ENCODE measurements at regions not wholly inside any gene's neighbourhood (a gene's known extent, or its start where the extent isn't known, plus 50 kb on each side); places are given as distances from the start of the nearest gene placed in this dataset.

DNA sequence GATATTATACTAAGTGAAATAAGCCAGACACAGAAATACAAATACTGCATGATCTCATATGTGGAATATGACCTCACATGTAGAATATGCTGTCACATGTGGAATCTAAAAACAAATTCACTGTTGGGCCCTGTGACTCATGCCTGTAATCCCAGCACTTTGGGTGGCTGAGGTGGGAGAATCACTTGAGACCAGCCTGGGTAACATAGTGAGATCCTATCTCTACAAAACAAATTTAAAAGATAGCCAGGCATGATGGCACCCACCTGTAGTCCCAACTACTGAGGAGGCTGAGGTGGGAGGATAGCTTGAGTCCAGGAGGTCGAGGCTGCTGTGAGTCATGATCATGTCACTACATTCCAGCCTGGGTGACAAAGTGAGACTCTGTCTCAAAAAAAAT lies 160.3 kb downstream of the PTEN start:
- no peak for DNase-seq (ENCODE audit: low read depth, low spot score)

DNA sequence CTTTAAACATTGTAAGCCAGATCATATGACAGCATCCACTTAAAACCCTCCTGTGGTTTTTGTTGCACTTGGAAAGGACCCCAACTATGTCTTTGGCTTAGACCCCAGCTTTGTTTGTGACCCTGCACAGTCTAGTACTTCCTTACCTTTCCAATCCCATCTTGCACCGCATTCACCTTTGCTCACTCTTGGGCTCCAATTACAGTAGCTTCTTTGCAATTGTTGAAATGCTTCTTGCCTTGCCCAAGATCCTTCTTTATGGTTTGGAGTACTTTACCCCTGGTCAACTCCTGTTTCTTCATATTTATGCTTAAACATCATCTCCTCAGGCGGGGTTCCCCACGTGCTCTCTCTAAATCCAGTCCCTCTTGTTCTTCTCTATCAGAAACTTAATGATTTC lies 162.6 kb downstream of the PTEN start:
- no peak for DNase-seq (ENCODE audit: low read depth, low spot score)

DNA sequence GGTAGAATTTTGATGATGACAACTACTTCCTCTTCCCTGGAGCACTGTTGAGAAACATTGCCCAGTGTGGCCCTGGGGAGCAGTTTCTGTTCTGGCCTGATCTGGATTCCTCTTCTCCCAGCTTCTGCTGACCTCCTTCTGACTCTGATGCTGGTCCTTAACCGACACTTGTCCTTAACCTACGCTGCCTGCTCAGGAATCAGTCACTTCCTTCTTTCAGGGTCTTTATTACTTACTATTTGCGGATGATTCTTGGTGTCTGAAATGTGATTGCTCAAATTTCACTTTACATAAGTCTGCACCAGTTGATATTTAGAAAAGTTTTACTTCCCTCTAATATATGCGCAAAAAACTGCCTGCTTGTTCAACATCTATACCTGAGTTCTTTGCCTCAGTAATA lies 164.1 kb downstream of the PTEN start:
- no peak for DNase-seq (ENCODE audit: low read depth, low spot score)

DNA sequence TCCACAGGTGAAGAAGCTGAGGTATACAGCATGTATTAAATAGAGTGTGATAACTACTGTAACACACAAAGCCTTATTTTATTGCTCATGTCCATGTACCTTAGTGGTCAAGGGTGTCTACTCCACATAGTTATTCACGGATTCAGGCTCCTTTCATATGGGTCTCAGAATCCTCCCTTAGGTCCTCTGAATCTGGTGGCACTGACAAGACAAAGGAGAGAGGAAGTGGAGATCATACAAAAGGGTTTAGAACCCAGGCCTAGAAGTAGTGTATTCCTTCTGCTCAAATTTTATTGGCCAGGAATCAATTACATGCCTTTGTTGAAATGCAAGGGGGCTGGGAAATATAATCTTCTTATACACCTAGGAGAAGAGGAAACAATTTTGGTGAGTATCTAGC lies 164.6 kb downstream of the PTEN start:
- DNase-seq (ENCODE audit: low read depth, low spot score), result no peak

DNA sequence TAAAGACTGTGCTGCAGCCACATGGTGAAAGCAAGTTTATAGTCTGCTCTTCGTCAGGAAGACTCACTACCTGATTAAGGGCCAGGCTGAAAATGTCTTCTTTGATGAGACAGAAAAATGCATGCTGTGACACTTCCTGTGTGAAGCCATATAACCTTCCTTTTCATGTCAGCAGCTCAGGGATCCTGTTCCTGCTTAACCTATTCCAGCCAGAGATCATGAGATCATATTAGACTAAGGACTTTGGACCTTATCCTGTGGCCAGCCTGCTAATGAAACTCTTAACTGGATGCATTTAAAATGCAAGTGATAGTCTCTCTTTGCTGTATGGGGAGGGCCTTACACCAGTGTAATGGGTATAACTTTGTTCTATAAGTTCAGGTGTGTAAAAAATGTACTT lies 165.2 kb downstream of the PTEN start:
- no peak for DNase-seq (ENCODE audit: low read depth, low spot score)

DNA sequence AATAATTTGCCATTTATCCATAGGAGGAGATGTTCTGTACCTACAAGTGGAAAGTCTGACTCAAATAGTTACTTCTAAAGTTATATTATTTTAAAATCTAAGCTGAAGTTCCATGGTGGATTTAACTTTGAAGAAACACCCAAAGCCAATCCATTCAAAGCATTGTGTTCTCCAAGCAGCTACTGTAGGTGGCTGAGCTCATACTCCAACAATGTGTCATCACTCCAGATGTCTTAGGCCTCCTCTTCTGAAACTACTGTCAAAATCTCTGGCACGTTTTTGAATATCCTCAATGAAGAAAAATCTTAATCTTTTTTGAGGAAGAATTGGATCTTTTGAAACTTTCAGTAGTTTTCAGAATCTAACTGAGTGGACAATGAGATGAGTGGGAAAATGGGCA lies 169.1 kb downstream of the PTEN start:
- DNase-seq (ENCODE audit: low read depth, low spot score), result no peak

DNA sequence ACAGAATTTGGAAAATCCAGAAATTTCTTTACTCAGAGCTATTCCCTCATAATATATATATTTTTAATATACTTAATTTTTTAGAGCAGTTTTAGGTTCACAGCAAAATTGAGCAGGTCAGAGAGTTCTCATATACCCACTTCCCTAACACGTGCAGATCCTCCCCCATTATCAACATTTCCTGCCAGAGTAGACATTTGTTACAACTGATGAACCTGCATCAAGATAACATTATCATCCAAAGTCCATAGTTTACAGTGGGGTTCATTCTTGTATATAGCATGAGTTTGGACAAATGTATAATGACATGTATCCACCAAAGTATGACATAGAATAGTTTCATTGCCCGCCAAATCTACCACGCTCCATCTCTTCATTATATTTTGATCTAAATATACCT lies 170.0 kb downstream of the PTEN start:
- DNase-seq (ENCODE audit: low read depth, low spot score), result no peak

DNA sequence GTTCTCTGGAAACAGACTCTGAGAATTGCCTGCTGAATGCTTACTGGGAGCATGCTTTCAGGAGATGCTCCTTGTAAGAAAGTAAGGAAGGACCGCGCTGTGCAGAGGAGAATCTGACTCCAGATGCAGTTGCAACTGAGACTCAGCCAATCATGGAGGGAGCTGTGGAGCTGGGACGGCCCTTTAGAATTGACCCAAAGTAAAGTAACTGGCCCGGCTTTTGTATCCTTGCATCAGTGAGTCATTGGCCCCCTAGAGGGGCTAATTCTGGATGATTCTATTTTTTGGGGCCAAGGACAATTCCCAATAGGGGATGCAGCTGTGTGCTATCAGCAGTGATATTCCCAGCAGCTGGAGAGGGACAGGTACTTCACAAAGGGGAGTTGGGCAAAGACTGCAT lies 170.4 kb downstream of the PTEN start:
- DNase-seq (ENCODE audit: low read depth, low spot score), result no peak

DNA sequence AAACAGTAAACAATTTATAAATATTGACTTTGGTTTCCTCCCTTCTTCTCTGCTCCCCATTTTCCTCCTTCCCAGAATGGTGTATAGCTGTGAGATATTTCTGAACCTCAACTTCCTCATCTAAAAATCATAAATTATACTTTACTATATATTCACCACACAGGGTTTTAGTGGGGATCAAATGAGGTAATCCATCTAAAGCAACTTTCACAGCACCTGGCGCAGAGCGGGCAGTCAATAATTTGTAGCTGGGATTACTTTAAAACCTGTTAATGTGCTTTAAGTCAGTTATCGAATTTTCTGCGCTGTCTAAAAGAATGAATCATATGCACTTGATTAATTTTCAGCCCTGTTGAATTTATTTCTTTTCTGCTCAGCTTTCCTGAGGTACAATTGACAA lies 172.7 kb downstream of the PTEN start:
- no peak for DNase-seq (ENCODE audit: low read depth, low spot score)

DNA sequence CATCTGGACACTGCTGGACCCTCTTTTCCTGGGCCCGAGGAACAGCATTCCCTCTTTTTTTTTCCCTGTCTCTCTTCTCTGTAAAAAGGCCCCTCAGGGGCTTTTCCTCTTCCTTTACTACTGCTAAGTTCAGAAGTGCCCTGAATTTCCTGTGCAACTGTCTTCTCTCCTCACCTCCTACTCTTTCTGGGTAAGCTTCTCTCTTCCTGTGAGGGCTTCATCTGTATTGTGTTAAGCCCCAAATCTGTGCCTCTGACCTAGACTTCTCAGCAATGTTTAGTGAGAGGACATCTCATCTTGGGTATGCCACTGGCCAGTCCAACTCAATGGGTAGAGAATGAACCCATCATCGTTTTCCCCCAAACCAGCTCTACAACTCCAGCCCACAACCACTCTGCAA lies 174.2 kb downstream of the PTEN start:
- DNase-seq (ENCODE audit: low read depth, low spot score), result no peak

DNA sequence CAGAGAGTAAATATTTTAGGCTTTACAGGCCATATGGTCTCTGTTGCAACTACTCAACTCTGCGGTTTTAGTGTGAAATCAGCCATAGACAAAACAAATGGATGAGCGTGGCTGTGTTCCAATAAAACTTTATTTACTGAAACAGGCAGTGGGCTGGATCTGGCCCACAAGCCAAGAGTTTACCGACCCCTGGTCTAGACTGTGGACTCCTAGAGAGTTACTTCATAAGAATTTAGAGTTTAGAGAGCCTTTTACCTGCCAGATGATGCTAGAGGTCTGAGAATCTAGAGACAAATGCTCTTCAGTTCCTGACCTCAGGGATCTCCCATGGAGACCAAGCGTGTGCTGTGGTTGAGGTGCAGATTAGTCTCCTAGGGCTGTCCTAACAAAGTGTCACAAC lies 174.8 kb downstream of the PTEN start:
- peak; percentile 59 for DNase-seq (ENCODE audit: low read depth, low spot score)

DNA sequence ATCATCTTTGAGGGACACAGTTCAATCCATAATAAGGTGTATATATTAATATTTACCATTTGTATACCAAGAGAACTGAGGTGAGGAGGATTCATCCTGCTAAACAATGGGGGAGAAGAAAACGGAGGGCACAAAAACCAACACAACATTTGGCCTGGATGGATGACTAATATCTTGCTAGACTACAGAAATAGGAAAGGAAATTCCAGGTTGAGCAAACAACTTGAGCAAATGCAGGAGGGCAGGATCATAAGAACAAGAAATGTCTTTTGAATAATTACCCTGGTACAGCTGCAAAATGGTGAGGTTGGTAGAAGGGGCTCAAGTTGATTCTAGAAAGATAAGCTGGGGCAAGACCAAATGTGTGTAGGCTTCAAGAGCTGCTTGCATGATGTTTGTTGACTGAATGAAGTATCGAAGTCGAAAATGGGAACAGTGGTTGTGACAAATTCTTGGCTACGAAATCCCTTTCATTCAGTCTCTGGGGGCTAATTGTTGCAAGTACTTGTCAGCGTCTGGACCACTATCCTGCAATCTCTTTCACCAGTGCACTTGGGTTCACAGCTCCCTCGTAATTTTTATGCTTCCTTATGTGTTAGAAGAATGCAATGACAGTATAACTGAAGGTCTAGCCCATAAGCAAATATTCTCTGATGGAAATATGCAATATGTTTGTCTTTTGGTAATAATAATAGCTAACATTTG lies 176.2 kb downstream of the PTEN start:
- DNase-seq (ENCODE audit: low read depth, low spot score), result no peak

DNA sequence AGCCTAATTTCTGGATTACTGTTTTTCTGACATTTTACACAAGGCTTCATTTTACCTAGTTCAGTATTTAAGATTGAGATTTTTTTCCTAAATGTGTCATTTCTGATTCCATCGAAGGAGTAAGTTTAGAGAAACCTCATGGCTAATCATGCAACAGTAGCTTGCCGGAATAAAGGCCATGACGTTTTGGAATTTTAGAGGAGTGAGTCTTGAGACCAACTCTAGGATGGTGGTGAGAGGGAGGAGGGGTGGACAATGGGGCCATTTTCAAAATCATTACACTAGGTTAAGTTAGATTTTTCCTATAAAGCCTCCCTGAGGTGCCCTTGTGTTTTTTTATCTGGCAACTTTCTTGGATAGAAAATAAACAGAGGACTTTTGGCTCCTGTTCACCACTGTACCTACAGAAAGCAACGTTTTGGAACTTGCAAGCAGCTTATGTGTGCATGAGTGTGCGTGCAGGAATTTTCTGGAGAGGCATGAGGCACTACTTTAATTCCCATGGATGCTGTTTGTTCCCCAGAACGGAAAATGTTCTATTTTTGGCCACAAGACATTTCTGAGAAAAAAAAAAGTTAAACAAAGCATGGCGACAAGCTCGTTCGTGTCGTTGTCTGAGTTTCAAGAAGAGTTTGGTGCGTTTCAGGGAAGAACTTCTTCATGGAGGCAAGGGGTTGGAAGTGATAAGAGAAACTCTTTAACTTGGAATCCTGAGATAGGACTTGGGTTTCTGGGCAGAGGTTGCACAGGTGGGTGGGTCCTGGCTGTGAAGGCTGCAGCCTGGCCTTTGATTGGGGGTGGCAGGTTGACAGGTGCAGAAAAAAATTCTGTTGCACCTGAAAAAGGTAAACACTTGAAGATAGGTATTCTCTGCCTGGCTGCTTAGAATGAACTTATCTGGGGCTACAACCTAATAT lies 178.1 kb downstream of the PTEN start:
- DNase-seq (ENCODE audit: low read depth, low spot score), result no peak

DNA sequence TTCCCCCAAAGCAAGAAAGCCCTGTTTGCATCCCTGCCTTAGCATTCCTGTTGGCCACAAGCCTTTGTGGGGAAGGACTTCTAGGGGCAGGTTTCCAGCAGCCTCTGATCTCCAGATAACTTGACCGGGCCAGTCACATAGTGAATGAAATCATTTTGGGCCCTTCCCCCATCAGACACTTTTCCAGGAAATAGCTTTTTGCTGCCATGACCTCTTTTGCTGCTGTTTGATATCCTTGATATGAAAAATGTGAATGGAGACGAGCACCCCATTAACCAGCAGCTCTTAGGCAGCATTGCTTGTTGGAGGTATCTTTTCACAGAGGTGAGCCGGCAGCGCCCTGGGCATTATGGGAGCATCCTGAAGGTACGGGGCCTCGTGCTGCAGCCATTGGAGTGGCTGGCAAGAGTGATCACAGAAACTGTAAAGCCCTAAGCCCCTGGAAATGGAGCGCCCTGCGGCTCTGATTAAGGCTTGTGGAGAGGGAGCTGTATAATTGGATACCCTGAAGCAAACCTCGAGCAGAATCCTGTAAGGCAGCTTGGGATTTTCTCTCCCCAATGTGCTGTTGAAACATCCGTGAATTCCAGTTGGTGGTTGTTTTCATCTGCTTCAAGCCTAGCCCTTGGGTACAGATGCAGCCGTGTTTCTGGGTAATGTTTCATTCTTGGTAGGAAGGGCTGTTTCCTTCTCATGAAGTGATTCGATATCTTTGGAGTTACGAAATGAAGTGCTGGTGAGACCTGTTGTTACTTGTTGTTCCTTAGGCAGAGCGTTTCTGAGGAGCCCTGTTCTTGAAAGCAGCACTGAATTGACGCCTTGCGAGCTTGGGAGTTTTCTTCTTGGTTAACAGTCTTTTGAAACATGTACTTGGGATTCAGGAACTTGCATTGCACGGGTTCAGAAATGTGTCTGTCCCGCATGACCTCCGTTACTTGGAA lies 179.0 kb downstream of the PTEN start:
- DNase-seq (ENCODE audit: low read depth, low spot score), result no peak

DNA sequence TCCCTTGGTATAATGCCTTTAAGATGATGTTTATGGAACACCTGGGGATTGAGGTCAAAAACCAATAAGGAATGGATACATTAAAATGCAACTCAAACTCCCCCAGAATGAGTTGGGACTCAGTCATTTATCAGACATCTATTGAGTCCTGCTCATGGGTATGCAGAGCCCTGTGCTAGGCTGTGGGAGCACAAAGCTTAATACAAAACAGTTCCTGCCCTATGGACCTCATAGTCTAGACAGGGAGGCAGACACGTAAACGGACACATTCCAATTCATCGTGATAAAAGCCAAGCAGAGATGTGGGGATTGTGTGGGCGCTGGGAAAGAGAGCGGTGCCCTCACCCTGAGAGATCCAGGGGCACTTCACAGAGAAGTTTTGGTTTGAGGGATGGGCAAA lies 181.7 kb downstream of the PTEN start:
- DNase-seq (ENCODE audit: low read depth, low spot score), result no peak

DNA sequence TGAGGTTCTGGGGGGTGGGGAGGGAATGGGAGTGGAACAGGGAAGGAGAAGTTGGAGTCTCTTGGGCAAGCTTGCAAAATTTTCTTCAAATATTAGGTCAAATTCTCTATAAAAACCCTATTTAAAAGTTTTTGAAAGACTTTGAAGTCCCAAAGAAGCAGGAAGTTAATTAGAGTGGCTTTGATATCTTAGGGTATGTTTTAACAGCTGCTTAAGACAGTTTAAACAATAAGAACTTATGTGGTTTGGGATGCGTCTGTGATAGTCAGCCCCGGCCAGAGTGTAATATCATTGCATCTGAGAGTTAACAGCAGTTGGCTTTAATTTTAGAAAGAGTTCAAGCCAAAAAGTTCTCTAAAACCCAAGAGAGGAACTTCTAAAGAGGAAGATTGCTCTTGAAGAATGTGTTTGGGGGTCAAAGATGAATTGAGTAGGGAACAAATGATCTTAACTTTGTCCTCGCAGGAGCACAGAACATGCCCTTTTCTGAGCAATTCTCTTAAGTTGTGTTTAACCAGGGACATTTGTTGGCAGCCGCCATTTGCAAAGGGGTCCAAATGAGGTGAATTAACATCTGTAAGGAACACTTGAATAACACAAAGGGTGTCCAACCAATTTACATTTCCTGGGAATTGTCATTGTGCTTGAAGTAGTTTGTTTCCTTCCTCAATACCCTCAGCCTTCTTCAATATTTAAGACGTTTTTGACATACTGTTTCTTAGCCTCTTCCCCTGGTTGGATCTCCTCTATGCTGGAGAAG lies 182.4 kb downstream of the PTEN start:
- DNase-seq (ENCODE audit: low read depth, low spot score), result no peak

DNA sequence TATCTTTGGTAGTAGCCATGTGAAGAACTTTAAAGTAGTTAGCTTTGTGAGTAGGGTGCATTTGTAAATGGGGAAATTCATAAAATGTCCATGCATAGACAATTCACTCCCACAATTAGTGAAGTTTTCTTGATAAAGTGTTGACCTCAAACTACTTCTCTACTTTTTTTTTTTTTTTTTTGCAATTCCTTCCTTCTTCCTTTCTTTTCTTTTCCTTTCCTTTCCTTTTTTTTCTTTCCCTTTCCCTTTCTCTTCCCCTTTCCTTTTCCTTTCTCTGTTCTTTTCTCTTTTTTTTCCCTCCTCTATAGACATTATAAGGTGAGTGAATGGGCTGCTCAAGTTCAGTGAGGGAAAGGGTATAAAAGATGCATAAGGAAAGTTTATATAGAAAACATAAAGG lies 184.2 kb downstream of the PTEN start:
- no peak for DNase-seq (ENCODE audit: low read depth, low spot score)

DNA sequence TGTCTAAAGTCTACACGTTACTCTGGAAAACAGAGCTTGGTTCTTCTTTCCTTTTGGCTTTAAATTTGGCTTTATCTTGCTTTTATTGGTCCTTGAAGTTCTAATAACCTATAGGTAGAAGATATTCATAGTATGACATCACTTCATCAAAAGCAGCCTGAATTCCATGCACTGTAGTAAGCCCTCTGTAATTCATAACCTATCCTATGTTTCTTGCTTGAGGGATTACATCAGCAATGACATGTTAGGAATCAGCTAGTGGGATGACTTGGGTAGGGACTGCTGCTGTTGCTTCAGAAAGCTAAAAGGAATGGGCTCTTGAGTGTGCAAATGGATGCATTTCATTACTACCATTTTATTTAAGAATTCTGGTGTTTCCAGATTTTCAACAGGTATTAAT lies 184.9 kb downstream of the PTEN start:
- DNase-seq (ENCODE audit: low read depth, low spot score), result no peak

DNA sequence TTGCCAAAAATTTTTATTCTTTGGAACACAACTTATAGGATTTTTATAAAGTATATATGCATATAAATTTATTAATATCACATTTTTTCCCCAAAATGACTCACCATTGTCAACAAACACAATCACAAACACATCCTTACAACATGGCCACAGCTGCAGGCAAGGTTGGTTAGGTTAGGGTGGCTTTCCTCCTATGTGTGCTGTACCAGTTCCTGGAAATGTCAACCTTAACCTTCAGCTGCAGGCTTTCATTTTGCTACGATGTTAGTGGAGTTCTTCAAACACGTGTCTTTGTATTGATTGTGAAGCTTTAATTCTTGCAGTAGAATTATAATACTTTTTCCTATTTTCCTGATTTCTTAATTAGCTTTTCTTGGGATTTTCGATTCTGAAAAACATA lies 185.8 kb downstream of the PTEN start:
- DNase-seq (ENCODE audit: low read depth, low spot score), result no peak

DNA sequence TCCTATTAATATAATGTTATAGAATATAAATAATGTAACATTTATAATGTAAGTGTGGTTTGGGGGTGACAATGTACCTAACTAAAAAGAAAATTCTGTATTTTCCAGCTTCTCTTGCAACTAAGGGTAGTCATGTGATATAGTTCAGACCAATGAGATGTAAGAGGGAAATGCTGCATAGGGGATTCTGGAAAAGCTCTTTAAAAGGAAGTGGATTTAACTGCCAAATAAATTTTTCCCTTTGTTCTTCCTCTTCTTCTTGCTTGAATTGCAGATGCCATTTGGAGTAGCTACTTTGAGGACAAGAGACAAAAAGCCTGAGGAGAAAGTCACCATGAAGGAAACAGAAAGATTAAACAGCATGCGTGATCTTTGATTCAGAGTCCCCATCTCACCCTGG lies 194.3 kb downstream of the PTEN start:
- no peak for DNase-seq (ENCODE audit: low read depth, low spot score)

DNA sequence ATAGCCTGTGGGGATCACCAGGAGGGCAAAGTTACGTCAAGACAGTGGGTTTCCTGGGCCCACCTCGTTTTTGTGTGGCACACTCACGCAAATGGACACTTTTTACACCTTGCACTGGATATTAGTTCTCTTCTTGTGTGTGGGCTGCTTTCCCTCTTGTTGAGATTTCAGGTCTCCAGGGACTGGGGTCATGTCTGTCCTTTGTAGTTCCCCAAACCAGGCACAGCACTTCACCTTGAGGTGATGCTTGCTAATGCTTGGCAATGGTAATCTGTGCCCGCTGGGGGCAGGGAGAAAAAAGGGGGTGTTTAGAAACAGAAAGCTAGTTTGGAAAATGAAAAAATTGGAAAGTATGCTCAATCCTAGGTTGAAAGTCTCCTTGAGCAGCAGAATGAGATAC lies 195.3 kb downstream of the PTEN start:
- DNase-seq (ENCODE audit: low read depth, low spot score), result no peak
